GM12864 (cell line): ENCODE measurements at regions not wholly inside any gene's neighbourhood (a gene's known extent, or its start where the extent isn't known, plus 50 kb on each side); places are given as distances from the start of the nearest gene placed in this dataset.

Source experiments
- DNase-seq: peaks from one replicate; pipeline ENCODE4 v3.0.0-alpha.2; 2011; ENCODE audit warnings: low read depth
- H3K4me3 ChIP-seq: 2 replicates; pipeline ENCODE4 v1.5.1; 2011; ENCODE audit warnings: mild to moderate bottlenecking, low read depth, low read length, control low read depth
- TF ChIP-seq, protein P1 (sequence below): IDR thresholded peaks from 2 replicates; pipeline ENCODE4 v1.5.1; 2011; ENCODE audit warnings: low read depth, mild to moderate bottlenecking, moderate library complexity, low read length, control low read depth, inconsistent platforms; ENCODE audit errors: missing control alignments

DNA sequence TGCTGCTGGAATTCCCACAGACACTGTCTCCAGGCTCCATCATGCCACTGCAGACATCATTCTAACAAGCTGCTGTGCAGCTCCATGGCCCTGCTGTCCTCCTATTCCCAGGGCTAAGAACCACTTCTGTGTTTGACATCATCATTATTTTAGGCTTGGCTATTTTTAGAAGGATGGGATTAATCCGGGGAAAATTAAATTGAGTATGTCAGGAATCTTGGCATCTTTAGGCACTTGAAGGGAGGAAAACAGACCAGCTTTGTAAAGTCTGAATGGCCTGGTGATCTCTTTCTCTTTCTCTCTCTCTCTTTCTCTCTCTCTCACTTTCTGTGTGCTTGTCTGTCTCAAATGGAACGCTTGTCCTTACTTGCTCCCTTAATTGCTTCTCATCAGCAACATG is 568.3 kb upstream of the FLRT2 start:
- H3K4me3 ChIP-seq, result no peak overlapping the region
- DNase-seq, result no peak
- TF ChIP-seq, protein P1, sequence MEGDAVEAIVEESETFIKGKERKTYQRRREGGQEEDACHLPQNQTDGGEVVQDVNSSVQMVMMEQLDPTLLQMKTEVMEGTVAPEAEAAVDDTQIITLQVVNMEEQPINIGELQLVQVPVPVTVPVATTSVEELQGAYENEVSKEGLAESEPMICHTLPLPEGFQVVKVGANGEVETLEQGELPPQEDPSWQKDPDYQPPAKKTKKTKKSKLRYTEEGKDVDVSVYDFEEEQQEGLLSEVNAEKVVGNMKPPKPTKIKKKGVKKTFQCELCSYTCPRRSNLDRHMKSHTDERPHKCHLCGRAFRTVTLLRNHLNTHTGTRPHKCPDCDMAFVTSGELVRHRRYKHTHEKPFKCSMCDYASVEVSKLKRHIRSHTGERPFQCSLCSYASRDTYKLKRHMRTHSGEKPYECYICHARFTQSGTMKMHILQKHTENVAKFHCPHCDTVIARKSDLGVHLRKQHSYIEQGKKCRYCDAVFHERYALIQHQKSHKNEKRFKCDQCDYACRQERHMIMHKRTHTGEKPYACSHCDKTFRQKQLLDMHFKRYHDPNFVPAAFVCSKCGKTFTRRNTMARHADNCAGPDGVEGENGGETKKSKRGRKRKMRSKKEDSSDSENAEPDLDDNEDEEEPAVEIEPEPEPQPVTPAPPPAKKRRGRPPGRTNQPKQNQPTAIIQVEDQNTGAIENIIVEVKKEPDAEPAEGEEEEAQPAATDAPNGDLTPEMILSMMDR, result no peak

DNA sequence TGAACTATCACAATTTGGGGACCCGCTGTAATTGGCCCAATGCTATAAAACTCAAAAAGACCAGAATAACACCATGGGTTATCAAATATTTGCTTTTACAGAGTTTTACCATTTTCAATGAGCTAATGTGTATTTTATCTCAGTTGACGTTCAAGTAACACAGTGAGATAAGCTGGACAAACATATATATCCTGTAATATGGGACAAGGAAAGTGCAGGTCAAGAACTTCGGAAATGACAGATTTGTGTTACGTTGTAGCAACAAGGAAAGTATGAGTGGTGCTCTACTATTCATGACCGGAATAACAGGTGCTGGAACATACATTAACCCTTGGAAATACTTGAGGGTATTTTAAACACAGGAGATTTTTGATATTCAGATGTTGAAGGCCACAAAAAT is 566.4 kb upstream of the FLRT2 start:
- no peak overlapping the region for H3K4me3 ChIP-seq
- TF ChIP-seq, protein P1, result no peak
- no peak for DNase-seq

DNA sequence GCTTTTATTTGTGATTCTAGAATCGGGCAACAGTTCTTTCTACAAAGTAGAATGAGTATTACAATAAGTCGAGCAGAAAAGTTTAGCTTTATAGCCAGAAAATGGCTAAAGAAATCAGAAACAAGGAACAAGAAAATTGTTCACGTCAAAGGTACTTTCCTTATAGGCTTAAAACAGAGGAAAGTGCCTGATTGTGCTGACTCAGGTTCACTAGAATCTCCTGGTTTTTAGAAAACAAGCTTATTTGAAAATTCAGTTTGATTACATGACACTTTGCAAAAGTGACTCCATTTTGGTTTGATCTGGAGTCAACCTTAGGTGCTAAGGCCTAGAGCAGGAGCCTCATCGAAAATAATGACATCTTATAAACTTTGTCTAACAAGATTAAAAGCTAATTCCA is 564.7 kb upstream of the FLRT2 start:
- TF ChIP-seq, protein P1, result no peak
- DNase-seq, result no peak
- no peak overlapping the region for H3K4me3 ChIP-seq

DNA sequence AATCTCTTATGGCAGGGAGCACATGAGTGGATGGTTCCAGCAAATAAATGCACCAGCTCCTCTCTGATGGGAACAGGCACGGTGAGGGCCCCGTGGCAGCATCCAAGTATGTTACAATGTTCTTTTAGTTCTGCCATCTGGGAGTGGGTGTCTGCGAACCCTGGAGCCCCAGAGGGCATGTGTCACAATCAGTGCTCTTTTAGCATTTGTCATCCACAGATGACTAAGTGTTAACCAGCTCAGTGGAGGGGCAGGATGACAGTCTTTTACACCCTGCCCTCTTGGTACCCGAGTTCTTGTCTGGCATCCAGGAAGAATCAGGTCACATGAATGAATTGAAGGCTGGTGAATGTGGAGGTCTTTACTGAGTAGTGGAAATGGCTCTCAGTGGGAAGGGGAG is 560.4 kb upstream of the FLRT2 start:
- H3K4me3 ChIP-seq, result no peak overlapping the region
- no peak for DNase-seq
- TF ChIP-seq, protein P1, result no peak

DNA sequence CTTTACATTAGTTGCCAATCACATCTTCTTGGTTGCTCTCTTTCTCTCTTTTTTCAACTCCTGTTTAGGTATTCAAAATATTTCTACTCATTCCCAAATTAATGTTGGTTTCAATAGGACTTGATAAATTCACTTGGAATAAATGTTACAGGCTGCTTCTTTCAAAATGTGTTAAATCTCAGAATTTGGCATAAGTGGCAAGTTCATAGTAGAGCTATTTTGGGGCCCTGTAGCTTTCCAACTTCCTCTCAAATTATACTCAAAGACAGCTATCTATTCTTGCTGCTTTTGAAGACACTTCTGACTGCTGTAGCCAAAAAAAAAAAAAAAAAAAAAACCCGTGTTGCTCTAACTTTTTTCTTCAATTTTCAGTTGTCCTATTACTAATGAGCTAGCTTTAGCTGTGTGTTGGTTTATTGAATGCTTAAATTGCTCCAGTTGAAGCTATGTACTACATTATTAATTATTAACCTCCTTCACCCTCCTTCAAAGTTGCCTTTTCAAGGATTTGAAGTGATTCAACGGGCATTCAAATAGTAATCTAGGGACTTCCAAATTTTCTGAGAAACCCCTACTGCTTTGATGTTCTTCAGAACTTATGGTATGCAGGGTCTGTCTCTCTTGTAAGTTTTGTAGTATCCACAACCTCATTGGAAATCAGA is 554.6 kb upstream of the FLRT2 start:
- TF ChIP-seq, protein P1, result no peak
- DNase-seq, result no peak
- H3K4me3 ChIP-seq, result no peak overlapping the region

DNA sequence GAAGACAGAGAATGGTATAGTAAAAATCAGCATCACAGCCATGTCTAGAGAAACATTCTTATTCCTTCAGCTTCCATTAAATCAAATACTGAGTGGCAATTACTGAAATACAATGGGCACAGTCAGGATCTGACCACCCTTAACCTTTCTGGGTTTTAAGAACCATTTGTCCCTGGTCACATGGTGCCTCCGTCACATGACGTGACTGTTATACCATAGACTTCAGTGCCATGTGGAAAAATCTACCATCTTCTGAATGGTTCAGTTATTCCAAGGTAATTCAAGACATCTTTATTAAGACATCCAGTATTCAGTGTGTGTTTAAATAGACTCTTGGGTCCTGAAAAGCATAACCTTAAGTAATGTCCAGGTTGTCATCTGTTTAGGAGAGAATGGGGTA is 553.1 kb upstream of the FLRT2 start:
- H3K4me3 ChIP-seq, result no peak overlapping the region
- DNase-seq, result no peak
- TF ChIP-seq, protein P1, result no peak

DNA sequence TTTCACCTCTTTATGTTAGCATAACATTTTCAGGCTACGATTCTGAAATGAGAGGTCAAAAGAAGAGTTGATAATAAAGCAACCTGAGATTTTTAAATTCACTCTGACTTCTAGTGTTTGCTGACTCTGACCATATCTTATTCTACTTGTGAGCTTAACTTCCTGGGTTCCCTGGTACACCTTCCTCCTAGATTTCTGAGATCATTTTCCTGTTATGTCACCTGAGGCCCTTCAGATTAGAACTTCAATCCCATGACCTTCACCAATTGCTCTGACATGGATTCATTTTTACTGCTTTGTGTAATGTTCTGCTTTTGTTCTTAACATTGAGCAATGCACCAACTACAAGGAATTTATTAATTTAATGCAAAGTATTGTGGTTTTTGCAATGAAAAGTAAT is 542.9 kb upstream of the FLRT2 start:
- DNase-seq, result no peak
- TF ChIP-seq, protein P1, result no peak
- no peak overlapping the region for H3K4me3 ChIP-seq
